HEK293 (cell line): ENCODE measurements at regions not wholly inside any gene's neighbourhood (a gene's known extent, or its start where the extent isn't known, plus 50 kb on each side); places are given as distances from the start of the nearest gene placed in this dataset.

Experiments
- CTCF ChIP-seq: fragments of 450-650 bp; formaldehyde crosslinking; IDR thresholded peaks from 2 replicates; pipeline ENCODE4 v1.5.1; 2016; ENCODE audit warnings: missing biosample characterization, missing genetic modification characterization
- KLF16 ChIP-seq: fragments of 450-650 bp; formaldehyde crosslinking; IDR thresholded peaks from 2 replicates; pipeline ENCODE4 v1.5.1; 2017; ENCODE audit warnings: missing biosample characterization, missing genetic modification characterization
- TCF7L2 ChIP-seq: IDR thresholded peaks from 2 replicates; pipeline ENCODE4 v1.6.1; 2011; ENCODE audit warnings: low read depth, mild to moderate bottlenecking, inconsistent platforms, low read length, moderate library complexity, borderline replicate concordance
- YY1 ChIP-seq: fragments of 450-650 bp; formaldehyde crosslinking; IDR thresholded peaks from 2 replicates; pipeline ENCODE4 v1.5.1; 2018; ENCODE audit warnings: missing biosample characterization, missing genetic modification characterization
- ZBTB11 ChIP-seq: fragments of 450-650 bp; formaldehyde crosslinking; conservative IDR thresholded peaks from 2 replicates; pipeline ENCODE4 v1.5.1; 2016; ENCODE audit warnings: low read depth, missing biosample characterization, missing genetic modification characterization
- ZBTB20 ChIP-seq: fragments of 450-650 bp; formaldehyde crosslinking; IDR thresholded peaks from 2 replicates; pipeline ENCODE4 v1.5.1; 2016; ENCODE audit warnings: missing biosample characterization, missing genetic modification characterization
- ZNF510 ChIP-seq: fragments of 450-650 bp; formaldehyde crosslinking; IDR thresholded peaks from 2 replicates; pipeline ENCODE4 v1.5.1; 2018; ENCODE audit warnings: mild to moderate bottlenecking, missing genetic modification characterization, missing biosample characterization; ENCODE audit not compliant: insufficient replicate concordance

GRCh38 chr5:144547098-144547499, 376.4 kb downstream of the KCTD16 start:
- no peak for TF ChIP-seq ZBTB11
- TF ChIP-seq CTCF (tag by site-specific recombination) = no peak
- TF ChIP-seq YY1 = no peak
- TF ChIP-seq TCF7L2 = no peak
- TF ChIP-seq KLF16 = no peak
- no peak for TF ChIP-seq ZBTB20
- no peak for TF ChIP-seq ZNF510
